ENCODE measurements at regions not wholly inside any gene's neighbourhood (a gene's known extent, or its start where the extent isn't known, plus 50 kb on each side); places are given as distances from the start of the nearest gene placed in this dataset.

- no peak for DNase-seq (ENCODE audit: low read depth in 2 of 2)
These were observed 88.2 kb upstream of the CNOT2 start for GRCh38 chr12:70154960-70155589.

GRCh38 chr12:70157099-70157498 lies 86.1 kb upstream of the CNOT2 start:
- no peak for DNase-seq (ENCODE audit: low read depth in 2 of 2)

- DNase-seq (ENCODE audit: low read depth in 2 of 2), result no peak
These were observed 77.8 kb upstream of the CNOT2 start for GRCh38 chr12:70165450-70165849.

- DNase-seq (ENCODE audit: low read depth in 2 of 2), result no peak
These were observed 66.9 kb upstream of the CNOT2 start for GRCh38 chr12:70176290-70176689.

- no peak for DNase-seq (ENCODE audit: low read depth in 2 of 2)
These were observed 65.6 kb upstream of the CNOT2 start for GRCh38 chr12:70177631-70178030.

GRCh38 chr12:70178038-70178437 lies 65.2 kb upstream of the CNOT2 start:
- no peak for DNase-seq (ENCODE audit: low read depth in 2 of 2)

GRCh38 chr12:70180130-70180529 lies 63.1 kb upstream of the CNOT2 start:
- DNase-seq (ENCODE audit: low read depth in 2 of 2), result no peak

- no peak for DNase-seq (ENCODE audit: low read depth in 2 of 2)
These were observed 57.9 kb upstream of the CNOT2 start for GRCh38 chr12:70185301-70185700.

GRCh38 chr12:70186436-70186835 lies 56.8 kb upstream of the CNOT2 start:
- DNase-seq (ENCODE audit: low read depth in 2 of 2), result no peak

GRCh38 chr12:70190262-70191010 lies 52.8 kb upstream of the CNOT2 start:
- DNase-seq (ENCODE audit: low read depth in 2 of 2), result no peak
